IMR-90 (cell line): ENCODE measurements at regions not wholly inside any gene's neighbourhood (a gene's known extent, or its start where the extent isn't known, plus 50 kb on each side); places are given as distances from the start of the nearest gene placed in this dataset.

Experiments
- ATAC-seq: fragments of 200-7000 bp; cut with Tn5 transposase; 2 replicates; pipeline ENCODE4 v1.9.1; 2020; ENCODE audit warnings: low read depth, mild to moderate bottlenecking, moderate library complexity
- BruUV-seq: library from RNA; stranded (reverse); fragments of 400-500 nt; replicated peaks from 2 replicates; lab custom pipeline; 2021; lab: Mats Ljungman, UMichigan
- CTCF ChIA-PET: fragments of 300-600 bp; formaldehyde crosslinking; extraction: SDS; loops from one replicate; lab custom pipeline; 2021; ENCODE audit warnings: antibody characterized with exemption; lab: Yijun Ruan, JAX
- POLR2A ChIA-PET: fragments of 300-600 bp; sonication (Branson Sonifier 250); formaldehyde crosslinking; loops from one replicate; lab custom pipeline; 2022; ENCODE audit warnings: antibody characterized with exemption; ENCODE audit not compliant: unreplicated experiment; lab: Charles Lee
- DNase-seq: peaks from one replicate; pipeline ENCODE4 v3.0.0; 2013
- H2AFZ ChIP-seq: replicated peaks from 2 replicates; pipeline ENCODE3; 2013; ENCODE audit warnings: low read length, mild to moderate bottlenecking; ENCODE audit not compliant: poor library complexity
- H2AK5ac ChIP-seq: 2 replicates; pipeline ENCODE4 v1.6.1; 2013; ENCODE audit warnings: low read depth, low read length, inconsistent platforms
- H2AK9ac ChIP-seq: replicated peaks from 2 replicates; pipeline ENCODE3; 2013; ENCODE audit warnings: mild to moderate bottlenecking, low read depth, low read length, moderate library complexity; ENCODE audit not compliant: poor library complexity
- H2BK120ac ChIP-seq: 2 replicates; pipeline ENCODE4 v1.6.1; 2013; ENCODE audit warnings: low read depth, low read length, inconsistent platforms
- H2BK15ac ChIP-seq: 3 replicates; pipeline ENCODE4 v1.6.1; 2013; ENCODE audit warnings: low read depth, low read length, inconsistent platforms
- H2BK20ac ChIP-seq: 2 replicates; pipeline ENCODE4 v1.6.1; 2013; ENCODE audit warnings: low read depth, mild to moderate bottlenecking, inconsistent platforms, low read length, moderate library complexity
- H2BK5ac ChIP-seq: 2 replicates; pipeline ENCODE4 v1.6.1; 2013; ENCODE audit warnings: mild to moderate bottlenecking, low read depth, low read length, inconsistent platforms; ENCODE audit not compliant: poor library complexity, severe bottlenecking
- H3K14ac ChIP-seq: replicated peaks from 2 replicates; pipeline ENCODE4 v1.6.1; 2013; ENCODE audit warnings: low read depth, low read length, inconsistent platforms
- H3K18ac ChIP-seq: 2 replicates; pipeline ENCODE4 v1.6.1; 2013; ENCODE audit warnings: low read depth, low read length, control low read depth
- H3K23ac ChIP-seq: 2 replicates; pipeline ENCODE4 v1.6.1; 2013; ENCODE audit warnings: low read depth, low read length, inconsistent platforms
- H3K27ac ChIP-seq: 2 replicates; pipeline ENCODE4 v1.5.1; 2013; ENCODE audit warnings: mild to moderate bottlenecking, control low read depth, low read length; ENCODE audit not compliant: insufficient read depth
- H3K27me3 ChIP-seq: 2 replicates; pipeline ENCODE4 v1.6.1; 2013; ENCODE audit warnings: low read length; ENCODE audit not compliant: control insufficient read depth, insufficient read depth
- H3K36me3 ChIP-seq: 2 replicates; pipeline ENCODE4 v1.6.1; 2013; ENCODE audit warnings: low read length, mixed read lengths; ENCODE audit not compliant: control insufficient read depth, insufficient read depth
- H3K4ac ChIP-seq: 2 replicates; pipeline ENCODE4 v1.6.1; 2013; ENCODE audit warnings: low read depth, low read length, inconsistent platforms
- H3K4me1 ChIP-seq: 2 replicates; pipeline ENCODE4 v1.6.1; 2013; ENCODE audit warnings: low read length, mixed read lengths; ENCODE audit not compliant: control insufficient read depth, insufficient read depth
- H3K4me2 ChIP-seq: 2 replicates; pipeline ENCODE4 v1.6.1; 2013; ENCODE audit warnings: low read depth, mild to moderate bottlenecking, control low read depth, low read length, moderate library complexity
- H3K4me3 ChIP-seq: 2 replicates; pipeline ENCODE4 v1.5.1; 2013; ENCODE audit warnings: low read depth, mild to moderate bottlenecking, control low read depth, low read length, moderate library complexity; ENCODE audit not compliant: insufficient read depth
- H3K56ac ChIP-seq: 2 replicates; pipeline ENCODE4 v1.6.1; 2013; ENCODE audit warnings: low read length, inconsistent platforms; ENCODE audit not compliant: insufficient read depth; ENCODE audit errors: extremely low read depth
- H3K79me1 ChIP-seq, 2 experiments: 2 replicates each; pipeline ENCODE4 v1.6.1; 2013; ENCODE audit warnings: low read length in 2 of 2, inconsistent platforms in 1 of 2, low read depth in 1 of 2
- H3K9ac ChIP-seq: 2 replicates; pipeline ENCODE4 v1.6.1; 2013; ENCODE audit warnings: low read depth, low read length, control low read depth
- H3K9me1 ChIP-seq: 2 replicates; pipeline ENCODE4 v1.6.1; 2013; ENCODE audit warnings: low read length, inconsistent platforms; ENCODE audit not compliant: insufficient read depth
- H3K9me3 ChIP-seq: 2 replicates; pipeline ENCODE4 v1.6.1; 2013; ENCODE audit warnings: low read length; ENCODE audit not compliant: control insufficient read depth, insufficient read depth
- H4K20me1 ChIP-seq: 2 replicates; pipeline ENCODE4 v1.6.1; 2013; ENCODE audit warnings: low read length, inconsistent platforms; ENCODE audit not compliant: insufficient read depth
- H4K5ac ChIP-seq: 2 replicates; pipeline ENCODE4 v1.6.1; 2013; ENCODE audit warnings: mild to moderate bottlenecking, low read depth, low read length, control low read depth
- H4K8ac ChIP-seq, 2 experiments: 2 replicates each; pipeline ENCODE4 v1.6.1; 2013; ENCODE audit warnings: low read depth in 2 of 2, low read length in 2 of 2, control low read depth in 1 of 2, inconsistent platforms in 1 of 2
- H4K91ac ChIP-seq: 2 replicates; pipeline ENCODE4 v1.6.1; 2013; ENCODE audit warnings: low read depth, low read length, inconsistent platforms; ENCODE audit not compliant: insufficient read depth
- BHLHE40 ChIP-seq: fragments of 150-350 bp; IDR thresholded peaks from 2 replicates; pipeline ENCODE4 v1.6.1; 2016; ENCODE audit warnings: mild to moderate bottlenecking, low read depth, low read length
- CEBPB ChIP-seq: IDR thresholded peaks from 2 replicates; pipeline ENCODE4 v1.6.1; 2012; ENCODE audit warnings: low read depth, low read length, improper control_type of control experiment
- FOS ChIP-seq: fragments of 150-350 bp; IDR thresholded peaks from 2 replicates; pipeline ENCODE4 v1.6.1; 2016; ENCODE audit warnings: low read depth, low read length
- MAZ ChIP-seq: IDR thresholded peaks from 2 replicates; pipeline ENCODE4 v1.6.1; 2012; ENCODE audit warnings: low read depth, mild to moderate bottlenecking, low read length, improper control_type of control experiment, moderate library complexity, borderline replicate concordance
- NFE2L2 ChIP-seq: fragments of 150-350 bp; IDR thresholded peaks from 2 replicates; pipeline ENCODE4 v1.6.1; 2016; ENCODE audit warnings: low read depth, mild to moderate bottlenecking, low read length
- POLR2A ChIP-seq: IDR thresholded peaks from 2 replicates; pipeline ENCODE4 v1.6.1; 2012; ENCODE audit warnings: mild to moderate bottlenecking, low read depth, low read length
- SMC3 ChIP-seq: fragments of 150-350 bp; IDR thresholded peaks from 2 replicates; pipeline ENCODE4 v1.6.1; 2016; ENCODE audit warnings: low read depth, mild to moderate bottlenecking, antibody characterized with exemption, low read length, moderate library complexity
- WGBS, 2 experiments: methylation state at CpG; one replicate each; pipeline versions ENCODE4 v1.1.5 to v1.1.7; 2013; ENCODE audit warnings: missing lambda C conversion rate in 2 of 2; ENCODE audit not compliant: insufficient read length in 1 of 2; ENCODE audit errors: extremely low coverage in 2 of 2; 5-methylcytosine and 5-hydroxymethylcytosine counted together
- dilution Hi-C: fragments of 300-500 bp; cut with HindIII; formaldehyde crosslinking; loops from one replicate; pipeline ENCODE4 v1.14.3; 2018; ENCODE audit warnings: low sequenced_read_pairs; ENCODE audit not compliant: unreplicated experiment
- in situ Hi-C: fragments of 300-500 bp; cut with MboI; formaldehyde crosslinking; loops from 3 replicates; pipeline ENCODE4 v1.14.3; 2019; ENCODE audit warnings: low sequenced_read_pairs, inconsistent platforms, mixed read lengths
- intact Hi-C: fragments of 100-400 bp; cut with micrococcal nuclease; formaldehyde crosslinking; loops from 2 replicates; pipeline ENCODE4 v1.10.0; 2022
- TF ChIP-seq, protein P1 (sequence below): fragments of 150-350 bp; IDR thresholded peaks from 2 replicates; pipeline ENCODE4 v1.6.1; 2016; ENCODE audit warnings: low read depth, mild to moderate bottlenecking, low read length, moderate library complexity, borderline replicate concordance
- TF ChIP-seq, protein P2 (sequence below): fragments of 150-350 bp; IDR thresholded peaks from 2 replicates; pipeline ENCODE4 v1.6.1; 2017; ENCODE audit warnings: mild to moderate bottlenecking, antibody characterized with exemption, low read length, low read depth

GRCh38 chr10:4213441-4213840, 428.4 kb upstream of the KLF6 start:
- Histone ChIP-seq H2AFZ (no peak overlapping the region), H4K91ac (no peak overlapping the region), H3K18ac (no peak overlapping the region), H2BK120ac (no peak overlapping the region), H3K27me3 (no peaks in the 10 kb centered on the region), H3K4ac (no peak overlapping the region), H3K9ac (no peak overlapping the region), H2BK5ac (no peak overlapping the region), H3K9me3 (no peaks in the 10 kb centered on the region), H3K9me1 (no peaks in the 10 kb centered on the region), H3K36me3 (no peaks in the 10 kb centered on the region), H2BK20ac (no peak overlapping the region), H4K8ac (no peak overlapping the region), H3K4me3 (no peak overlapping the region), H4K5ac (no peak overlapping the region), H3K56ac (no peak overlapping the region), H3K4me2 (no peak overlapping the region), H2AK9ac (no peak overlapping the region), H4K20me1 (no peaks in the 10 kb centered on the region), H3K27ac (no peak overlapping the region), H2AK5ac (no peak overlapping the region), H2BK15ac (no peak overlapping the region), H3K79me1 (no peaks in the 10 kb centered on the region), H3K4me1 (0 out of 2 replicates have a peak, but pooled peaks cover 2% of the 10 kb centered on the region), H3K23ac (no peak overlapping the region), H3K14ac (no peak overlapping the region)
- CTCF ChIA-PET: no interaction called here
- no CpG with 5 or more reads among the region's 4 CpGs for WGBS, 2 experiments
- in situ Hi-C loops (no loop called here), dilution Hi-C loops (no loop called here), intact Hi-C loops (no loop called here)
- ATAC-seq: no peak
- POLR2A ChIA-PET: no interaction called here
- peak; percentile 28 for DNase-seq
- no TSS peak for BruUV-seq
- TF ChIP-seq, protein P1, sequence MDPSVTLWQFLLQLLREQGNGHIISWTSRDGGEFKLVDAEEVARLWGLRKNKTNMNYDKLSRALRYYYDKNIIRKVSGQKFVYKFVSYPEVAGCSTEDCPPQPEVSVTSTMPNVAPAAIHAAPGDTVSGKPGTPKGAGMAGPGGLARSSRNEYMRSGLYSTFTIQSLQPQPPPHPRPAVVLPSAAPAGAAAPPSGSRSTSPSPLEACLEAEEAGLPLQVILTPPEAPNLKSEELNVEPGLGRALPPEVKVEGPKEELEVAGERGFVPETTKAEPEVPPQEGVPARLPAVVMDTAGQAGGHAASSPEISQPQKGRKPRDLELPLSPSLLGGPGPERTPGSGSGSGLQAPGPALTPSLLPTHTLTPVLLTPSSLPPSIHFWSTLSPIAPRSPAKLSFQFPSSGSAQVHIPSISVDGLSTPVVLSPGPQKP: no peak
- TF ChIP-seq NFE2L2 (no peak), POLR2A (no peak), CEBPB (no peak), SMC3 (no peak), BHLHE40 (no peak), FOS (no peak), MAZ (no peak)
- TF ChIP-seq, protein P2, sequence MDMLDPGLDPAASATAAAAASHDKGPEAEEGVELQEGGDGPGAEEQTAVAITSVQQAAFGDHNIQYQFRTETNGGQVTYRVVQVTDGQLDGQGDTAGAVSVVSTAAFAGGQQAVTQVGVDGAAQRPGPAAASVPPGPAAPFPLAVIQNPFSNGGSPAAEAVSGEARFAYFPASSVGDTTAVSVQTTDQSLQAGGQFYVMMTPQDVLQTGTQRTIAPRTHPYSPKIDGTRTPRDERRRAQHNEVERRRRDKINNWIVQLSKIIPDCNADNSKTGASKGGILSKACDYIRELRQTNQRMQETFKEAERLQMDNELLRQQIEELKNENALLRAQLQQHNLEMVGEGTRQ: no peak
